ENCODE measurements at regions not wholly inside any gene's neighbourhood (a gene's known extent, or its start where the extent isn't known, plus 50 kb on each side); places are given as distances from the start of the nearest gene placed in this dataset.

- H3K27me3 ChIP-seq: no peaks in the 10 kb centered on the region
- intact Hi-C loops (cut with DNase I; ENCODE audit: low total_unique reads): no loop called here
These were observed 53.3 kb upstream of the NRP1 start for GRCh38 chr10:33387720-33388119.

GRCh38 chr10:33386926-33387325 lies 52.5 kb upstream of the NRP1 start:
- no peak for TF ChIP-seq POLR2AphosphoS5 (IDR thresholded peaks at IDR 0.05)
- no peak for TF ChIP-seq EP300 (IDR thresholded peaks at IDR 0.05; ENCODE audit: low read depth)
- TF ChIP-seq POLR2A (IDR thresholded peaks at IDR 0.05): no peak
- TF ChIP-seq CTCF (IDR thresholded peaks at IDR 0.05): no peak
- H3K27ac ChIP-seq: no peak overlapping the region
- no peaks in the 10 kb centered on the region for H3K27me3 ChIP-seq
- H3K9me3 ChIP-seq: no peaks in the 10 kb centered on the region
- in situ Hi-C loops (cut with MboI; ENCODE audit: low pct_ligation_motif_present in 1 of 4, low pct_unique_long_range_greater_than_20kb in 1 of 4, low sequenced_read_pairs in 3 of 4) (no loop called here), intact Hi-C loops (cut with DNase I; ENCODE audit: low total_unique reads) (no loop called here)
- 84 to 85% methylated on average over 2 of the region's 2 CpGs for WGBS, 2 donors (ENCODE audit: low coverage in 1 of 2)
- peaks cover 0 to 9% (median 4%) of the 10 kb centered on the region in 4 donors for H3K4me1 ChIP-seq
- no peak for DNase-seq
- H3K36me3 ChIP-seq: no peaks in the 10 kb centered on the region
- H3K4me3 ChIP-seq: no peak overlapping the region

More at GRCh38 chr10:33387720-33388119, 53.3 kb upstream of the NRP1 start:
- H3K4me3 ChIP-seq: no peak overlapping the region
- TF ChIP-seq POLR2A (IDR thresholded peaks at IDR 0.05) (no peak), POLR2AphosphoS5 (IDR thresholded peaks at IDR 0.05) (no peak), CTCF (IDR thresholded peaks at IDR 0.05) (no peak), EP300 (IDR thresholded peaks at IDR 0.05; ENCODE audit: low read depth) (no peak)
- H3K36me3 ChIP-seq: no peaks in the 10 kb centered on the region
- 86 to 91% methylated on average over 4 to 5 of the region's 5 CpGs for WGBS, 2 donors (ENCODE audit: low coverage in 1 of 2)
- H3K9me3 ChIP-seq: no peaks in the 10 kb centered on the region
- in situ Hi-C loops (cut with MboI; ENCODE audit: low pct_ligation_motif_present in 1 of 4, low pct_unique_long_range_greater_than_20kb in 1 of 4, low sequenced_read_pairs in 3 of 4): no loop called here
- H3K27ac ChIP-seq: no peak overlapping the region
- no peak for DNase-seq
- H3K4me1 ChIP-seq: peaks cover 0 to 1% (median under 1%) of the 10 kb centered on the region in 4 donors

- peaks cover 0 to 15% (median 9%) of the 10 kb centered on the region in 4 donors for H3K4me1 ChIP-seq
- H3K27ac ChIP-seq: no peak overlapping the region
- H3K9me3 ChIP-seq: no peaks in the 10 kb centered on the region
- no peak for DNase-seq
- in situ Hi-C loops (cut with MboI; ENCODE audit: low pct_ligation_motif_present in 1 of 4, low pct_unique_long_range_greater_than_20kb in 1 of 4, low sequenced_read_pairs in 3 of 4) (no loop called here), intact Hi-C loops (cut with DNase I; ENCODE audit: low total_unique reads) (no loop called here)
- WGBS, 2 donors (ENCODE audit: low coverage in 1 of 2): 70 to 90% methylated on average over 1 to 2 of the region's 2 CpGs
- H3K27me3 ChIP-seq: no peaks in the 10 kb centered on the region
- no peak overlapping the region for H3K4me3 ChIP-seq
- H3K36me3 ChIP-seq: no peaks in the 10 kb centered on the region
- TF ChIP-seq POLR2A (IDR thresholded peaks at IDR 0.05): no peak
- TF ChIP-seq POLR2AphosphoS5 (IDR thresholded peaks at IDR 0.05): no peak
- no peak for TF ChIP-seq EP300 (IDR thresholded peaks at IDR 0.05; ENCODE audit: low read depth)
These were observed 51.2 kb upstream of the NRP1 start for GRCh38 chr10:33385686-33386085.

- 80 to 92% methylated on average over 2 to 5 of the region's 5 CpGs for WGBS, 2 donors (ENCODE audit: low coverage in 1 of 2)
- Histone ChIP-seq H3K4me3 (no peak overlapping the region), H3K36me3 (no peaks in the 10 kb centered on the region), H3K9me3 (no peaks in the 10 kb centered on the region), H3K27ac (no peak overlapping the region), H3K27me3 (no peaks in the 10 kb centered on the region), H3K4me1 (peaks cover 0 to 15% (median 9%) of the 10 kb centered on the region in 4 donors)
- intact Hi-C loops (cut with DNase I; ENCODE audit: low total_unique reads): no loop called here
- DNase-seq: no peak
- in situ Hi-C loops (cut with MboI; ENCODE audit: low pct_ligation_motif_present in 1 of 4, low pct_unique_long_range_greater_than_20kb in 1 of 4, low sequenced_read_pairs in 3 of 4): no loop called here
- TF ChIP-seq CTCF (IDR thresholded peaks at IDR 0.05) (no peak), POLR2A (IDR thresholded peaks at IDR 0.05) (no peak), POLR2AphosphoS5 (IDR thresholded peaks at IDR 0.05) (no peak), EP300 (IDR thresholded peaks at IDR 0.05; ENCODE audit: low read depth) (no peak)
These were observed 50.5 kb upstream of the NRP1 start for GRCh38 chr10:33385015-33385414.
